Erythroblast (primary cell): ENCODE measurements at regions not wholly inside any gene's neighbourhood (a gene's known extent, or its start where the extent isn't known, plus 50 kb on each side); places are given as distances from the start of the nearest gene placed in this dataset.
"Not testable (repeated sequence)": the region's sequence is repeated elsewhere in the genome, so short reads cannot be mapped to it uniquely, and the experiment has no call there.

ENCODE experiments used
- DNase-seq, 2 experiments: peaks; one replicate each; lab custom pipeline; 2025; lab: John Stamatoyannopoulos, UW
- GATA1 ChIP-seq: IDR thresholded peaks from 2 replicates; pipeline ENCODE4 v1.6.1; 2011; ENCODE audit warnings: low read depth, mild to moderate bottlenecking, control low read depth, low read length, moderate library complexity
- POLR2A ChIP-seq: IDR thresholded peaks from 2 replicates; pipeline ENCODE4 v1.6.1; 2011; ENCODE audit warnings: mild to moderate bottlenecking, low read length

DNA sequence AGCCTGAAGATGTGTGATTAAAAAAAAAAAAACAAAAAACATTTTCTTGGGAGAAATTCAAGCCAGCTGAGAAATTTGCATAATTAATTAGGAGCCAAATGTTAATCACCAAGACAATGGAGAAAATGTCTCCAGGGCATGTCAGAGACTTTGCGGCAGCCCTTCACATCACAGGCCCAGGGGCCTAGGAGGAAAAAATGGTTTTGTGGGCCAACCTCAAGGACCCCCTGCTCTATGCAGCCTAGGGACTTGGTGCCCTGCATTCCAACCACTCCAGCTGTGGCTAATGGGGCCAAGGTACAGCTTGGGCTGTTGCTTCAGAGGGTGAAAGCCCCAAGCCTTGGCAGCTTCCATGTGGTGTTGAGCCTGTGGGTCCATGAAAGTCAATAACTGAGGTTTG, 241.9 kb upstream of the THUMPD2 start:
- TF ChIP-seq POLR2A (no peak), GATA1 (no peak)
- DNase-seq, result no peak

DNA sequence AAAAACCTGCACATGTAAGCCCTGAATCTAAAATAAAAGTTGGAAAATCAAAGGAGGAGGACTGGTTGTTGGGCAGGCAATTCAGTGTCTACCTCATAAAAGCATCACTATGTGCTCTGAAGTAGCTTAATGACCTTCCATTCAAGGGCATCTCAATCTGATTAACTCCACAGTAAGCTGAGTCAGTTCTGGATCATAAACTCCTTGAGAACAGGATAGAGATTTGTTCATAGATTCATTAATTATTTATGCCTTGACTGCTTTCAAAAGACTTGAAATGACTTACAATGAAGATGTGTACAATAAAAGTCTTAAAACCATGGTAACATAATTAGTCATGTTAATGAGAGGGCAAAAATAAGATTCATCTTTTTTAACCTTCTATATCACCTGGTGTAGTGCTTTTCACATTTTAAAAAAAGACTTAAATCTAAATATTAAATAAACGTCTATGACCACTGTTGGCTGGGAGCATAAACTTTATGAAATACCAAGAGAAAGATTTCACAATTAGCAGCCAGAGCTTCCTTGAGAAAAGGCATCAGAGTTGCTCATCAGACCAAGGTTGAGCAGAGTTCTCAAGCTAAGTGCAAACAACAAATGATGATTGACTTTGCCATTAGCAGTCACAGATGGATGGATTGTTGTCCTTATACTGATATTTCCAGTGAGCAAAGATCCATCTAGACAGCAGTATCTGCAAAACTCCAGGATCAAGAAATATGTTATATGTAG, 237.3 kb upstream of the THUMPD2 start:
- TF ChIP-seq POLR2A (no peak), GATA1 (no peak)
- DNase-seq, result no peak

DNA sequence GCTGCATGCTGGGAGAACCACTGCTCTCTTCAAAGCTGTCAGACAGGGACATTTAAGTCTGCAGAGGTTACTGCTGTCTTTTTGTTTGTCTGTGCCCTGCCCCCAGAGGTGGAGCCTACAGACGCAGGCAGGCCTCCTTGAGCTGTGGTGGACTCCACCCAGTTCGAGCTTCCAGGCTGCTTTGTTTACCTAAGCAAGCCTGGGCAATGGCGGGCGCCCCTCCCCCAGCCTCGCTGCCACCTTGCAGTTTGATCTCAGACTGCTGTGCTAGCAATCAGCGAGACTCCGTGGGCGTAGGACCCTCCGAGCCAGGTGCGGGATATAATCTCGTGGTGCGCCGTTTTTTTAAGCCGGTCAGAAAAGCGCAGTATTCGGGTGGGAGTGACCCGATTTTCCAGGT, 234.9 kb upstream of the THUMPD2 start:
- DNase-seq, result not testable (repeated sequence)

DNA sequence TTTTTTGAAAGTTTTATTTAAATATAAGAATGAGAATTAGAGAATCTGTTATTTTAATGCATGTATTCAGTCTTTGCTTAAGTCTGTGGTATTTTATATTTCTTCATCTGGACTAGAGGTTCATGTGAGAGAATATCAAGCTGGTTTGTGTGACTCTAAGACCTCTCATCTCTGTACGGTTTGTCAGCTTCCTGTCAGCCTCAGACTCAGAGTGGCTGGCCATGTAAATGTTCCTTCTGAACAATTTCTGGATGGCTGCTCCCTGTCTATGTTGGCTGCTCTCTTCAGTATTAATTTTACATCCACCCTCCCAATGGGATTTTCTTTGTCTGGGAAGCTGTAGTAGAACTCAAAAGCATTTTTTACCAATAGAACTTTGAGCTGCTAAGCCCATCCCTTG, 225.3 kb upstream of the THUMPD2 start:
- no peak for TF ChIP-seq GATA1
- TF ChIP-seq POLR2A, result no peak

DNA sequence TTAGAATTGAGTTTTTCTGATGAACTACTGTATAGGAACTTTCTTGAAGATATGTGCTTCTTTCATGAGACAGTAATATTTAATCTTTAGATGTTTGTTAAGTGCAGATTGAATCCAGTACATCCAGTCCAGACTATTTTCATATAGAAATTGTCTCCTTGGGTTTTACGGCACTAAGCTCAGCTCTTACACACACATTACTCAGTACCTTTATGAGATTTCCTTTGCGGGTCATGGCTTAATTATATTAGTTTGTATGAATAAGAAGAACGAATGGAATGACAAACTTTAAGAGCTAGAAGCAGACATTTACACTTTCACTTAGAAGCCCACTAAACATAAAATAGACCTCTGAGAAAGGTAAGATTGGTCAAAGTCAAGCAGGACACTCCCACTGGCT, 223.3 kb upstream of the THUMPD2 start:
- no peak for DNase-seq
- TF ChIP-seq POLR2A (no peak), GATA1 (no peak)

More for the DNA sequence above, 225.3 kb upstream of the THUMPD2 start:
- DNase-seq, result no peak

DNA sequence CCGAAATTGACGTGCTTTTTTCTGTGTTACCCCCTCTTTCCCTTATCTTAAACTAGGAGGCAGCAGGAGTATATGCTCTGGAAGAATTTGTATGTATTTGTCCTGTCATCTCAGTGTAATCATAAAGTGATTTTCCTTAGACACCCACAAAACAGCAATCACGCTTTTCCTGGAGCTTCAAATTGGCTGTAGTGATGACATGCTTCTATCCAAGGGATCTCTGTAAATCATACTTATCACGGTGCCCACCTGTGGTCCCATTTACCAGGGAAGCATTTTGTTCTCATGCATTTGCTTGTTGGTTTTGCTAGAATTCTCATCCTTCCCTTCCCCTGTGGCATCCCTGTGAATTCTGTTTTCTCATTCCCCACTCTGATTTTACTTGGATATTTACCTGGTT, 220.8 kb upstream of the THUMPD2 start:
- DNase-seq, result no peak
- TF ChIP-seq GATA1 (no peak), POLR2A (no peak)

DNA sequence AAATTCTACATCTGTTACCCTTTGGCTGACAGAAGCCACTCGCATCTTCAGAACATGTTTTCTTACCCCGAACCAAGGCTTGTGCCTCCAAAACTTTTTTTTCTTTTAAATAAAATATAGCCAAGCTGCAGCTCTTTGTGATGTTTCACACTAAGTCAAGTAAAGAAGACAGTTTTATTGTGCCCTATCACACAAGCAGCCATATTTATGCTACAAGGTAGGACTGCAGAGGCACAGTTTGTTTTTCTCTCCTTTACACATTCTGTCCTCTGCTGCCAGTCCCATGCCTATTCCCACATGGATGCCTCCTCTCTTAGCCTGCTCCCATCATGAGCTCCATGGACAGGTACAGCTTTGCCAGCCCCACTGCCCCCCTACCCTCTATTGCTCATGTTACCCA, 219.6 kb upstream of the THUMPD2 start:
- TF ChIP-seq GATA1 (no peak), POLR2A (no peak)
- no peak for DNase-seq

DNA sequence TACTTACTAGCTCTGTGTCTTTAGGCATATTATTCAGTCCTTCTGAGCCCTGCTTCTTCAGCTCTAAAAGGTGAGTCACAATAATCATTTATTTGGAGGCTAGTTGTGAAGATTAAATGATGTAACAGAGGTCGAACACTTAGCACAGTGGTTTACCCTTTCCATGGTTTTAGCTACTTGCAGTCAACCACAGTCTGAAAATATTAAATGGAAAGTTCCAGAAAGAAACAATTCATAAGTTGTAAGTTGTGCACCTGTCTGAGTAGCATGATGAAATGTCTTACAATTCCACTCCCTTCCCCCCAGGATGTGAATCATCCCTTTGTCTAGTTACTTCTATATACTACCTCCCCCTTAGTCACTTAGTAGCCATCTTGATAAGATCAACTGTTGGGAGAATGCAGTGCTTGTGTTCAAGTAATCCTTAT, 217.6 kb upstream of the THUMPD2 start:
- DNase-seq, result no peak
- TF ChIP-seq GATA1, result no peak
- TF ChIP-seq POLR2A, result no peak

DNA sequence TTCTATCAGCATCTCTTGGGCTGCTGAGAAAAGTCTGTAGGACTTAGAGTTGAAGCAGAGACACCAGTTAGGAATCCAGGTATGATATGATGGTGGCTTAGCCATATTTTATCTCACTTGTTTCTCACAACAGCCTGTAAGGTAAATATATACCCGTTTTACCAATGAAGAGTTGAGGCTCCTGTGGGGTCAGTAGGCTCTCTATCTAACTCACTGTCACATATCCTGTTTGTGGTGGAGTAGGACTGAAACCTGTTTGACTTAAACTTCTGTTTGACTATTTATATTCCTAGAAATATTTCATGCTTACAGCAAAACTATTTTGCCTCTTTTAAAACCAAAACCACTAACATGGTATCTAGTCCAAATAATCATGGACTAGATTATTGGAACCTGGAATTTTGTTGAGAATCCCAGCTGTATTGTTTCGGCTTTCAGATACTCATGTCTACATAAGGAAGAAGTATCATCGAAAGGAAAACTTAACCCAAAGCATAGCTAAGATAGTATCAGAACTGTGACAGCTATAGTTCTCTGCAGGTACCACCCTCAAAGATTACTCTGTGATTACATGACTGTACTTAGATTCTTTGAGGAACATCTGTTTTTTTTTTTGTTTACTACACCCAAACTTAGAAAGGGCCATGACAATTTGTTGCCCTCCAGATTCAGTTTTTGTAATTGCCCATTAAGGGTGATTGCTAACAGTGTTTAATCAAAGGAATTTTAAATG, 216.1 kb upstream of the THUMPD2 start:
- no peak for DNase-seq
- TF ChIP-seq GATA1, result no peak
- TF ChIP-seq POLR2A, result no peak

DNA sequence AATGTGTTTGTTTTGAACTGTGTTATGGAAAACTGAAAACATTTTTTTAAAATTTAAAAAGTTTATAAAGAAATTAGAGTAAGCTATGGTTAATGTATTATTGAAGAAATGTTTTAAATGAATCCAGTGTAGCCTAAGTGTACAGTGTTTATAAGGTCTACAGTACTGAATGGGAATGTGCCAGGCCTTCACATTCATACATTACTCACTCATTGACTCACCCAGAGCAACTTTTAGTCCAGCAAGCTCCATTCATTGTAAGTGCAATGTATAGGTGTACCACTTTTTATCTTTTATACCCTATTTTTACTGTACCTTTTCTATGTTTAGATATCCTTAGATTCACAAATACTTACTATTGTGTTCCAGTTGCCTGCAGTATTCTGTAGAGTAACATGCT, 215.1 kb upstream of the THUMPD2 start:
- no peak for TF ChIP-seq POLR2A
- no peak for TF ChIP-seq GATA1
- no peak for DNase-seq

DNA sequence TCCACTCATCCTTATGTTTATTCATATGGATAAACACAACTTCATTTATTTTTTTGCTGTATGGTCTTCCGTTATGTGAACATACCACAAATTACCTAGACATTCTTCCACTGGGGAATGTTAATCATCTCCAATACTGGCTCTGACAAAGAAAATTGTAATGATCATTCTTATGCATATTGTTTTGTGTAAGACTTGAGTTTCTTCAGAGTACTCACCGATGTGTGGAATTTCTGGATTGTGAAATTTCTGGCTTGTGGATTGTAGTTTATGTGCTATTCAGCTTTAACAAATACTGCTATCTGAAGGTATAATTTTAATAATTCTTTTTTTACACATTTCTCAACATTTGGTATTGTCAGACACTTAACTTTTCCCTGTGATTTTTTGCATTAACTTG, 212.2 kb upstream of the THUMPD2 start:
- DNase-seq, result no peak
- TF ChIP-seq POLR2A (no peak), GATA1 (no peak)

DNA sequence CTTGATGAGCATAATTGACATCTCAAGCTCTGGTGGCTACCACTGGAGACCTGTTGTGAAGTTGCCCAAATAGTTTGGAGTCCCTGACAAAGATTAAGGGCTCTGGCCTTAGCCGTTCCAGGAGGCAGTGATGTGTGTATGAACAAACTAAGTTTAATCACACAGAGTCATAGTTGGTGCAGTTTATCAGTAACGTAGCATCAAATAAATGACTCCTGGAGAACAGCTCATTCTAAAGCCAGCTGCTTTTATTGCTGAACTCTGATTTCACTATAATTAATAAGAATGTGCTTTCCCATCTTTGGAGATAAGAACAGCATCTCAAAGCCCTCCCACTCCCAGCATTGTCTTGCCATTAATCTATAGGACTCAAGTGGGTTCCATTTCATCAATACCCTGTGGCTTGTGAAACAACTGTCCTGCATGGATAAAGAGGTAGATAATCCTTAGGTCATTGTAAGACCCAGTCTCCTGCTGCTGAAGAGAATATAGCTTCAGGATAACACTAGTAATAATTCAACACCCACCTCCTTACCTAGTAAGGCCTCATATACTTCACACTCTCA, 211.4 kb upstream of the THUMPD2 start:
- TF ChIP-seq GATA1 (no peak), POLR2A (no peak)
- no peak for DNase-seq

DNA sequence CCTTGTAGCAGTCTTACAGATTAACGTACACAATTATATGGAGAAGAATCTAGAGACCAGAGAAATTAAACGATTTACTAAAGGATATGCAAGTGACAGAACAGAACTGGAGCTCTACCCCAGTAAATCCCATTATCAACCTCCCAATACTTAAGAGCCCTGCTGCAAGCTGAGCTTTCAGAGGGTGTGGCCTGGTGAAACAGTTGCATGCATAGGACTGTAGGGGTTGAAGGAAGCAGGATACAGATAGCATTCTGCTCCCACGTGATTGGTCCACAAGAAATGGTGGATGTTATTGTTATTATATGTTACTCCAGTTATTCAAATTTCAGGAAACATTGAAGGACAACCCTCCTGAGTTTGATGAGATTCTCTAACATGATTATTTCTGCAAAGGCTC, 210.8 kb upstream of the THUMPD2 start:
- no peak for TF ChIP-seq POLR2A
- TF ChIP-seq GATA1, result no peak
- DNase-seq, result no peak

DNA sequence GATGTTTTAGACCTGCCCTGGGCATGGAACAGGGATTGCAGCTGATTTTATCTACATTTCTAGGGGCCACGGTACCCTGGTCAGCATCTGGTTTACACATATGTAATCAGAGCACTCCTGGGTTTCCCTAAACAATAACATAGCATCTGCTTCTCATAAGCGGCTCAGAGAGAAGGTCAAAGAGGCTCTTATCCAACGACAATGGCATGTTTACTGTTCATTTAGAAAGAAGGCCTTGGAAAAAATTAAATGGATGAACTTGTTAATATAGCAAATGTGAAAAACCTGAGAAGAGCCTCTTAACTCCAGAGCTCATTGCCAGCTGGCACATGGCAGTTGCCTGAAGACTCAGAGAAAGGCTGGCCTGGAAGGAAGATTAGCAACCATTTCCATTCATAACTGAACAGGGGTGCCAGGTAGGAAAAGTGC, 202.8 kb upstream of the THUMPD2 start:
- TF ChIP-seq POLR2A (no peak), GATA1 (no peak)
- DNase-seq, result no peak
